HCT116 (cell line): ENCODE measurements at regions not wholly inside any gene's neighbourhood (a gene's known extent, or its start where the extent isn't known, plus 50 kb on each side); places are given as distances from the start of the nearest gene placed in this dataset.
A peak's percentile ranks its signal among the peaks of the same experiment; 100 is the strongest.

Source experiments
- ATAC-seq: fragments of 200-7000 bp; cut with Tn5 transposase; 2 replicates; pipeline ENCODE4 v1.9.1; 2020; ENCODE audit warnings: mild to moderate bottlenecking, moderate library complexity
- BruUV-seq: library from RNA; stranded (reverse); fragments of 400-500 nt; replicated peaks from 2 replicates; lab custom pipeline; 2021; lab: Mats Ljungman, UMichigan
- CTCF ChIA-PET: fragments of 300-600 bp; sonication (Branson Sonifier 250); formaldehyde crosslinking; loops from one replicate; lab custom pipeline; 2021; ENCODE audit warnings: antibody characterized with exemption; lab: Charles Lee
- POLR2A ChIA-PET: fragments of 300-600, 350-600 bp; sonication (Branson Sonifier 250); formaldehyde crosslinking; loops from one replicate; lab custom pipeline; 2021; ENCODE audit warnings: antibody characterized with exemption; lab: Charles Lee
- RAD21 ChIA-PET, 2 experiments: fragments of 300-600 bp; sonication (Branson Sonifier 250); formaldehyde crosslinking; loops; one replicate each; lab custom pipeline; 2023; ENCODE audit warnings: low total read pairs in 2 of 2; ENCODE audit not compliant: uncharacterized antibody in 2 of 2, unreplicated experiment in 2 of 2, low non-redundant PET in 1 of 2; lab: Charles Lee
- DNase-seq: peaks from one replicate; pipeline ENCODE4 v3.0.0-alpha.2; 2010; ENCODE audit warnings: low read depth, low spot score
- H2AFZ ChIP-seq: fragments of 200-600 bp; shearing (Covaris generic), sonication (generic); 2 replicates; pipeline ENCODE4 v1.6.1; 2017; ENCODE audit warnings: low read depth, mixed run types, mixed read lengths, antibody characterized with exemption, low read length; ENCODE audit not compliant: poor library complexity, severe bottlenecking
- H3K27ac ChIP-seq: 2 replicates; pipeline ENCODE4 v1.5.1; 2012; ENCODE audit warnings: low read depth, low read length
- H3K27me3 ChIP-seq: fragments of 200-600 bp; sonication (generic); 2 replicates; pipeline ENCODE4 v1.6.1; 2016; ENCODE audit warnings: mixed run types, low read length, mixed read lengths; ENCODE audit not compliant: insufficient read depth
- H3K36me3 ChIP-seq, 2 experiments: fragments of 200-500 bp in 1 of 2; fragments of 200-600 bp in 1 of 2; sonication (Bioruptor generic) in 1 of 2; sonication (generic) in 1 of 2; 2 replicates each; pipeline versions ENCODE4 v1.5.1 to v1.6.1; 2014 to 2016; ENCODE audit warnings: low read length in 2 of 2, inconsistent platforms in 1 of 2, mixed read lengths in 1 of 2, mixed run types in 1 of 2; ENCODE audit not compliant: insufficient read depth in 2 of 2, control insufficient read depth in 1 of 2
- H3K4me1 ChIP-seq, 2 experiments: fragments of 200-600 bp in 1 of 2; sonication (generic) in 1 of 2; 2 replicates each; pipeline versions ENCODE4 v1.5.1 to v1.6.1; 2012 to 2017; ENCODE audit warnings: low read length in 2 of 2, inconsistent platforms in 1 of 2, mild to moderate bottlenecking in 1 of 2, mixed read lengths in 1 of 2, mixed run types in 1 of 2, moderate library complexity in 1 of 2; ENCODE audit not compliant: insufficient read depth in 2 of 2, control insufficient read depth in 1 of 2
- H3K4me2 ChIP-seq: fragments of 200-600 bp; sonication (generic); 2 replicates; pipeline ENCODE4 v1.6.1; 2017; ENCODE audit warnings: mixed run types, low read length, mixed read lengths
- H3K4me3 ChIP-seq, 2 experiments: fragments of 200-600 bp in 1 of 2; sonication (generic) in 1 of 2; replicated peaks in 1 of 2; 2 replicates each; pipeline ENCODE4 v1.5.1; 2011 to 2016; ENCODE audit warnings: low read length in 2 of 2, control low read depth in 1 of 2, low read depth in 1 of 2, mild to moderate bottlenecking in 1 of 2, mixed read lengths in 1 of 2, mixed run types in 1 of 2
- H3K79me2 ChIP-seq: fragments of 200-600 bp; sonication (generic); 2 replicates; pipeline ENCODE4 v1.6.1; 2017; ENCODE audit warnings: mild to moderate bottlenecking, mixed run types, low read length, moderate library complexity, mixed read lengths; ENCODE audit not compliant: insufficient read depth
- H3K9ac ChIP-seq: fragments of 200-600 bp; sonication (generic); 2 replicates; pipeline ENCODE4 v1.6.1; 2016; ENCODE audit warnings: low read length, mixed read lengths
- H3K9me2 ChIP-seq: fragments of 200-600 bp; sonication (generic), shearing (Covaris generic); 2 replicates; pipeline ENCODE4 v1.6.1; 2017; ENCODE audit warnings: mixed run types, mild to moderate bottlenecking, moderate library complexity; ENCODE audit not compliant: insufficient read depth
- H3K9me3 ChIP-seq, 2 experiments: fragments of 200-500 bp in 1 of 2; fragments of 200-600 bp in 1 of 2; sonication (Bioruptor generic) in 1 of 2; sonication (generic) in 1 of 2; 2 replicates each; pipeline ENCODE4 v1.6.1; 2014 to 2017; ENCODE audit warnings: low read length in 2 of 2, mixed read lengths in 2 of 2, inconsistent platforms in 1 of 2, low read depth in 1 of 2, mild to moderate bottlenecking in 1 of 2, mixed run types in 1 of 2, moderate library complexity in 1 of 2; ENCODE audit not compliant: control insufficient read depth in 1 of 2, insufficient read depth in 1 of 2
- H4K20me1 ChIP-seq: fragments of 200-600 bp; sonication (generic), shearing (Covaris generic); 2 replicates; pipeline ENCODE4 v1.6.1; 2017; ENCODE audit warnings: mixed run types, mild to moderate bottlenecking, moderate library complexity; ENCODE audit not compliant: insufficient read depth
- CEBPB ChIP-seq: IDR thresholded peaks from 2 replicates; pipeline ENCODE4 v1.6.1; 2012; ENCODE audit warnings: low read depth
- EGR1 ChIP-seq: IDR thresholded peaks from 2 replicates; pipeline ENCODE4 v1.6.1; 2012; ENCODE audit warnings: low read depth
- EZH2phosphoT487 ChIP-seq: fragments of 200-600 bp; IDR thresholded peaks from 2 replicates; pipeline ENCODE4 v1.6.1; 2018; ENCODE audit warnings: antibody characterized with exemption, borderline replicate concordance
- JUND ChIP-seq: IDR thresholded peaks from 2 replicates; pipeline ENCODE4 v1.6.1; 2012
- POLR2AphosphoS5 ChIP-seq: IDR thresholded peaks from 2 replicates; pipeline ENCODE4 v1.6.1; 2011; ENCODE audit warnings: mild to moderate bottlenecking, low read depth, low read length, moderate library complexity
- RAD21 ChIP-seq: IDR thresholded peaks from 2 replicates; pipeline ENCODE4 v1.6.1; 2012; ENCODE audit warnings: low read depth, mild to moderate bottlenecking
- SIN3A ChIP-seq: IDR thresholded peaks from 2 replicates; pipeline ENCODE4 v1.6.1; 2012; ENCODE audit warnings: low read depth
- SP1 ChIP-seq: IDR thresholded peaks from 2 replicates; pipeline ENCODE4 v1.6.1; 2012; ENCODE audit warnings: low read depth
- SRF ChIP-seq: IDR thresholded peaks from 2 replicates; pipeline ENCODE4 v1.6.1; 2012; ENCODE audit warnings: low read depth
- TCF7L2 ChIP-seq: IDR thresholded peaks from 2 replicates; pipeline ENCODE4 v1.7.0; 2011; ENCODE audit warnings: borderline replicate concordance, inconsistent platforms; ENCODE audit not compliant: insufficient read depth, insufficient read length; ENCODE audit errors: extremely low read depth
- YY1 ChIP-seq: IDR thresholded peaks from 2 replicates; pipeline ENCODE4 v1.6.1; 2011; ENCODE audit warnings: low read length, low read depth, moderate library complexity, mild to moderate bottlenecking; ENCODE audit not compliant: insufficient replicate concordance; ENCODE audit errors: extremely low read depth
- ZFX ChIP-seq: fragments of 450-650 bp; IDR thresholded peaks from 2 replicates; pipeline ENCODE4 v1.6.1; 2017
- intact Hi-C: fragments of 100-400 bp; cut with micrococcal nuclease; formaldehyde crosslinking; loops from 2 replicates; pipeline ENCODE4 v1.10.0; 2022
- TF ChIP-seq, protein P1 (sequence below): IDR thresholded peaks from 2 replicates; pipeline ENCODE4 v1.6.1; 2012
- TF ChIP-seq, protein P2 (sequence below): IDR thresholded peaks from 2 replicates; pipeline ENCODE4 v1.6.1; 2012
- TF ChIP-seq, protein P3 (sequence below): IDR thresholded peaks from 2 replicates; pipeline ENCODE4 v1.6.1; 2012; ENCODE audit warnings: low read depth

DNA sequence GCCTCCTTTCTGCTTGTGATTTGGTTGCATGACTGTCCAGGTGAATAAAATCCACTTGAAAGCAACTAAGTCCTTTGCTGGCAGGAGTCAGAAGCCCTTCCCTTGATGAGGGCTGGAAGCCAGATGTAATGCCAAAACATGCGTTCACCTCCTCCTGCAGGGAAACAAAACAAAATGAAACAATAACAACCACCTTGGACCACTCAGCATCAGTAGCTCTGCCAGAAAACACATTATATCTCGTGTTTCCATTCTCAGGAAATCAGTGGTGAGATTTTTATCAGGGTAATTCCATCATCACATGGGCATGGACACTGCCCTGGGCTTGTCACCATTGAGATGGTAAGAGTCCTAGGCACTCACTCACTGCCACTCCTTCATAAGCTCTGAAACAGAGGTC, 350.3 kb upstream of the ACTBL2 start:
- Histone ChIP-seq H3K79me2 (no peaks in the 10 kb centered on the region), H3K9ac (no peak overlapping the region), H3K4me2 (no peak overlapping the region), H3K27me3 (no peaks in the 10 kb centered on the region), H4K20me1 (no peaks in the 10 kb centered on the region), H3K9me2 (no peaks in the 10 kb centered on the region), H3K36me3 (peaks cover 0 to 5% of the 10 kb centered on the region in 2 experiments; a peak in 1 of 4 replicates), H2AFZ (peak overlapping the region; percentile 86), H3K9me3 (no peaks in the 10 kb centered on the region), H3K4me1 (peaks cover 17 to 44% of the 10 kb centered on the region in 2 experiments), H3K4me3 (no peak overlapping the region), H3K27ac (no peak overlapping the region)
- intact Hi-C loops: no loop called here
- TF ChIP-seq CEBPB (no peak), TCF7L2 (no peak), SP1 (no peak), SRF (no peak), YY1 (no peak), EZH2phosphoT487 (no peak), JUND (no peak), RAD21 (no peak), ZFX (no peak), EGR1 (no peak), POLR2AphosphoS5 (no peak), SIN3A (no peak)
- TF ChIP-seq, protein P1, sequence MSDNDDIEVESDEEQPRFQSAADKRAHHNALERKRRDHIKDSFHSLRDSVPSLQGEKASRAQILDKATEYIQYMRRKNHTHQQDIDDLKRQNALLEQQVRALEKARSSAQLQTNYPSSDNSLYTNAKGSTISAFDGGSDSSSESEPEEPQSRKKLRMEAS: no peak
- TF ChIP-seq, protein P2, sequence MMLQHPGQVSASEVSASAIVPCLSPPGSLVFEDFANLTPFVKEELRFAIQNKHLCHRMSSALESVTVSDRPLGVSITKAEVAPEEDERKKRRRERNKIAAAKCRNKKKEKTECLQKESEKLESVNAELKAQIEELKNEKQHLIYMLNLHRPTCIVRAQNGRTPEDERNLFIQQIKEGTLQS: no peak
- TF ChIP-seq, protein P3, sequence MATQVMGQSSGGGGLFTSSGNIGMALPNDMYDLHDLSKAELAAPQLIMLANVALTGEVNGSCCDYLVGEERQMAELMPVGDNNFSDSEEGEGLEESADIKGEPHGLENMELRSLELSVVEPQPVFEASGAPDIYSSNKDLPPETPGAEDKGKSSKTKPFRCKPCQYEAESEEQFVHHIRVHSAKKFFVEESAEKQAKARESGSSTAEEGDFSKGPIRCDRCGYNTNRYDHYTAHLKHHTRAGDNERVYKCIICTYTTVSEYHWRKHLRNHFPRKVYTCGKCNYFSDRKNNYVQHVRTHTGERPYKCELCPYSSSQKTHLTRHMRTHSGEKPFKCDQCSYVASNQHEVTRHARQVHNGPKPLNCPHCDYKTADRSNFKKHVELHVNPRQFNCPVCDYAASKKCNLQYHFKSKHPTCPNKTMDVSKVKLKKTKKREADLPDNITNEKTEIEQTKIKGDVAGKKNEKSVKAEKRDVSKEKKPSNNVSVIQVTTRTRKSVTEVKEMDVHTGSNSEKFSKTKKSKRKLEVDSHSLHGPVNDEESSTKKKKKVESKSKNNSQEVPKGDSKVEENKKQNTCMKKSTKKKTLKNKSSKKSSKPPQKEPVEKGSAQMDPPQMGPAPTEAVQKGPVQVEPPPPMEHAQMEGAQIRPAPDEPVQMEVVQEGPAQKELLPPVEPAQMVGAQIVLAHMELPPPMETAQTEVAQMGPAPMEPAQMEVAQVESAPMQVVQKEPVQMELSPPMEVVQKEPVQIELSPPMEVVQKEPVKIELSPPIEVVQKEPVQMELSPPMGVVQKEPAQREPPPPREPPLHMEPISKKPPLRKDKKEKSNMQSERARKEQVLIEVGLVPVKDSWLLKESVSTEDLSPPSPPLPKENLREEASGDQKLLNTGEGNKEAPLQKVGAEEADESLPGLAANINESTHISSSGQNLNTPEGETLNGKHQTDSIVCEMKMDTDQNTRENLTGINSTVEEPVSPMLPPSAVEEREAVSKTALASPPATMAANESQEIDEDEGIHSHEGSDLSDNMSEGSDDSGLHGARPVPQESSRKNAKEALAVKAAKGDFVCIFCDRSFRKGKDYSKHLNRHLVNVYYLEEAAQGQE: no peak
- DNase-seq (no peak), ATAC-seq (no peak)
- ChIA-PET CTCF (no interaction called here), POLR2A (no interaction called here), RAD21 (no interaction called here)
- no TSS peak for BruUV-seq
